Heart left ventricle (tissue), 16 donors: ENCODE measurements at regions not wholly inside any gene's neighbourhood (a gene's known extent, or its start where the extent isn't known, plus 50 kb on each side); places are given as distances from the start of the nearest gene placed in this dataset.

Experiments
- ATAC-seq, 4 donors: fragments of 200-7000 bp; cut with Tn5 transposase; one replicate each; pipeline ENCODE4 v1.9.1; 2020 to 2022; ENCODE audit warnings: moderate library complexity in 4 of 4, mild to moderate bottlenecking in 3 of 4, moderate number of reproducible peaks in 1 of 4
- DNase-seq, 5 donors: peaks; one replicate each; pipeline ENCODE4 v3.0.0-alpha.2; 2020
- H3K27ac ChIP-seq, 12 donors: fragments of 200-600 bp; sonication (generic) in 4 of 12; one replicate each; pipeline versions ENCODE4 v1.5.0 to v1.8.0; 2016 to 2022; ENCODE audit warnings: mild to moderate bottlenecking in 2 of 12
- H3K27me3 ChIP-seq, 9 donors: fragments of 200-600 bp; sonication (generic) in 2 of 9; one replicate each; pipeline versions ENCODE4 v1.5.1 to v1.8.0; 2016 to 2022; ENCODE audit warnings: mild to moderate bottlenecking in 3 of 9
- H3K36me3 ChIP-seq, 9 donors: fragments of 200-600 bp; sonication (generic) in 2 of 9; one replicate each; pipeline versions ENCODE4 v1.5.0 to v1.8.0; 2018 to 2022; ENCODE audit warnings: mild to moderate bottlenecking in 2 of 9
- H3K4me1 ChIP-seq, 12 donors: fragments of 200-600 bp; sonication (generic) in 4 of 12; one replicate each; pipeline versions ENCODE4 v1.5.0 to v1.8.0; 2016 to 2022; ENCODE audit warnings: mild to moderate bottlenecking in 3 of 12
- H3K4me3 ChIP-seq, 12 donors: fragments of 200-600 bp; sonication (generic) in 4 of 12; one replicate each; pipeline versions ENCODE4 v1.5.0 to v1.8.0; 2017 to 2022; ENCODE audit warnings: mild to moderate bottlenecking in 9 of 12, moderate library complexity in 4 of 12
- H3K9me3 ChIP-seq, 12 donors: fragments of 200-600 bp; sonication (generic) in 4 of 12; one replicate each; pipeline versions ENCODE4 v1.5.0 to v1.8.0; 2016 to 2022; ENCODE audit warnings: mild to moderate bottlenecking in 1 of 12
- POLR2A ChIP-seq, 2 donors: fragments of 450-650 bp; IDR thresholded peaks; one replicate each; pipeline ENCODE4 v1.6.1; 2017; ENCODE audit warnings: antibody characterized with exemption in 2 of 2, mild to moderate bottlenecking in 2 of 2, moderate library complexity in 2 of 2
- WGBS, 4 donors: extraction: QIAGEN DNeasy Blood & Tissue Kit in 2 of 4; methylation state at CpG; one replicate each; pipeline versions ENCODE4 v1.1.5 to v1.1.7; 2013 to 2018; 5-methylcytosine and 5-hydroxymethylcytosine counted together
- intact Hi-C, 10 donors: fragments of 100-400 bp; cut with DNase I; formaldehyde crosslinking; loops; one replicate each; pipeline versions ENCODE4 v1.11.1 to v1.14.2; 2022
- TF ChIP-seq, protein P1 (sequence below), 12 donors: fragments of 200-600 bp; sonication (generic) in 4 of 12; IDR thresholded peaks; one replicate each; pipeline versions ENCODE4 v1.5.0 to v1.8.0; 2018 to 2022; ENCODE audit warnings: antibody characterized with exemption in 12 of 12, mild to moderate bottlenecking in 5 of 12
- donor health status: ischemic (EF 13 %, LVEDD 7.1; RV severe dilation, severe dysfunction).
- donor health status: healthy with polysubstance abuse.
- donor health status: DM: no; HTN: yes; CAD: no.
- donor health status: DM: no; HTN: no; CAD: no.
- donor health status: ischemic (EF 25% LVEDD 6.9; RV normal size, moderate dysfunction).
- donor health status: ischemic (EF 25% LVEDD 5.7; RV mildly dilated, moderate dysfunction).
- donor health status: healthy.
- donor health status: DM: yes; HTN: yes; CAD: no.
- donor health status: ischemic (EF 35%, LVEDD 5.7; RV mildly dilated, moderate dysfunction).
- donor health status: nonischemic (EF 11% LVEDD 7.7; RV severe dilation, severe dysfunction).
- donor health status: DM: yes; HTN: yes; CAD: no.
- donor health status: PGD.
- donor health status: ischemic (EF 29% LVEDD 5.4; RV normal size, mild dysfunction).
- donor health status: nonischemic (EF 23%, LVEDD 6.1; RV moderate dilation, normal function).

DNA sequence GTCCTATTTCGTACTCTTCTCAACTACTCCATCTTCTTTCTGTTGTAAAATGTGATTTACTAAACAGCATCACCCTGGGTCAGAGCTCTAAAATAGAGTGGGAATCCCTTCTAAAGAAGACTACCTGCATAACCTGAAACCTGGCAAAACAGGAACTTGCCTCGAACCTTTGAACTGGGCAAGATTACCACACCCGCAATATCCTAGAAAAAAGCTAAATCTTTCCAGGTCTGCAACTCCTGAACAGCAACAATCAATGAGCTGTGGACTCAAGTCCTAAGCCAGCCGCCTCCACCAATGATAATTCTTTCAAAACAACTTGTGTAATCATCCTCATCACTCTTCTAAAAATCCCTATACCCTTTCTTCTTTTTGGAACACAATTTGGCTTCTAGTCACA lies 824.2 kb upstream of the COBL start:
- WGBS, 4 donors, result 81 to 89% (median 87%) methylated on average over 4 of the region's 4 CpGs
- no peaks in the 10 kb centered on the region for H3K27me3 ChIP-seq
- ATAC-seq (no peak), DNase-seq (no peak)
- H3K4me3 ChIP-seq, result no peak overlapping the region
- peaks cover 0 to 6% (median 0%) of the 10 kb centered on the region in 12 donors for H3K9me3 ChIP-seq
- no peak overlapping the region for H3K27ac ChIP-seq
- no peaks in the 10 kb centered on the region for H3K4me1 ChIP-seq
- H3K36me3 ChIP-seq, result no peaks in the 10 kb centered on the region
- intact Hi-C loops, result no loop called here
- TF ChIP-seq POLR2A (IDR thresholded peaks at IDR 0.05), result no peak
- TF ChIP-seq, protein P1, sequence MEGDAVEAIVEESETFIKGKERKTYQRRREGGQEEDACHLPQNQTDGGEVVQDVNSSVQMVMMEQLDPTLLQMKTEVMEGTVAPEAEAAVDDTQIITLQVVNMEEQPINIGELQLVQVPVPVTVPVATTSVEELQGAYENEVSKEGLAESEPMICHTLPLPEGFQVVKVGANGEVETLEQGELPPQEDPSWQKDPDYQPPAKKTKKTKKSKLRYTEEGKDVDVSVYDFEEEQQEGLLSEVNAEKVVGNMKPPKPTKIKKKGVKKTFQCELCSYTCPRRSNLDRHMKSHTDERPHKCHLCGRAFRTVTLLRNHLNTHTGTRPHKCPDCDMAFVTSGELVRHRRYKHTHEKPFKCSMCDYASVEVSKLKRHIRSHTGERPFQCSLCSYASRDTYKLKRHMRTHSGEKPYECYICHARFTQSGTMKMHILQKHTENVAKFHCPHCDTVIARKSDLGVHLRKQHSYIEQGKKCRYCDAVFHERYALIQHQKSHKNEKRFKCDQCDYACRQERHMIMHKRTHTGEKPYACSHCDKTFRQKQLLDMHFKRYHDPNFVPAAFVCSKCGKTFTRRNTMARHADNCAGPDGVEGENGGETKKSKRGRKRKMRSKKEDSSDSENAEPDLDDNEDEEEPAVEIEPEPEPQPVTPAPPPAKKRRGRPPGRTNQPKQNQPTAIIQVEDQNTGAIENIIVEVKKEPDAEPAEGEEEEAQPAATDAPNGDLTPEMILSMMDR (IDR thresholded peaks at IDR 0.05), result no peak

DNA sequence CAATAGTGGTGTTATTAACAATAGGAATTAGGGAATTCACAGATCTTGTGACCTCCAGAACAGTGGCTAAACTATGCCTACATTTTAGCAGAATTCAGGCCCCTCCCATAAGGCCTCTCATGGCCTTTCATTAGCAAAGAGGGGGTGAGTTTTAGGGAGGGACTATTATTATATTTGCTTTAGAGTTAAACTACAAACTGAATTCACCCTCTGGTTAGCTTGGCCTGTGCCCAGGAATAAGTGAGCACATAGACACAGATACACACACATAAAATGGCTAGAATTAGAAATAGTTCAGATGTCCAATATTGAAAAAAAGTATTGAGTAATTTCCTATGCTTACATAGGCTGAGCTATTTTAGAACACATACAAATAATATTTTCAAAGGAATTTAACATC lies 818.8 kb upstream of the COBL start:
- Histone ChIP-seq H3K4me3 (no peak overlapping the region), H3K27ac (no peak overlapping the region), H3K27me3 (no peaks in the 10 kb centered on the region), H3K36me3 (no peaks in the 10 kb centered on the region), H3K9me3 (peaks cover 0 to 10% (median 0%) of the 10 kb centered on the region in 12 donors), H3K4me1 (no peaks in the 10 kb centered on the region)
- intact Hi-C loops, result no loop called here
- no peak for DNase-seq
- no peak for ATAC-seq
- TF ChIP-seq, protein P1 (IDR thresholded peaks at IDR 0.05), result no peak
- TF ChIP-seq POLR2A (IDR thresholded peaks at IDR 0.05), result no peak

DNA sequence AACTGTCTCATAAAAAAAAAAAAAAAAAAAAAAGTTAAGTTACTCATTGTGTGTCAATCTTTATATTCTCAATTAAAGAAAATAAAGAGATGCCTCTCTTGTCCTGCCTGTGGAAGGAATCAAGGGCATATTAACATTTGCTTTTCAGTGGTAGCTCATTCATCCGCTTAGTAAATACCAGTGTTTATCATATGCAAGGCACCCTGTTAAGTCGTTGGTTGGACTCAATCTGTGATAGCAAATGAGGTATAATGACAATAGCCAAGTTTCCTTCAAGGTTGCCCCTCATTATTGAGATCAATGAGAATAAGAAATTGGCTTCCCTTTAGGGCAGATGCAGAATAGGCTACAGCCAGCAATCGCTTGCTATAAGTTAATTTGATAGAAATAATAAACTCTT lies 812.7 kb upstream of the COBL start:
- Histone ChIP-seq H3K9me3 (peaks cover 0 to 7% (median 0%) of the 10 kb centered on the region in 12 donors), H3K27me3 (no peaks in the 10 kb centered on the region), H3K4me3 (no peak overlapping the region), H3K36me3 (no peaks in the 10 kb centered on the region), H3K27ac (no peak overlapping the region), H3K4me1 (no peaks in the 10 kb centered on the region)
- intact Hi-C loops, result no loop called here
- DNase-seq (no peak), ATAC-seq (no peak)
- WGBS, 4 donors, result 64 to 75% (median 70%) methylated on average over 3 of the region's 3 CpGs
- no peak for TF ChIP-seq POLR2A (IDR thresholded peaks at IDR 0.05)
- TF ChIP-seq, protein P1 (IDR thresholded peaks at IDR 0.05), result no peak

DNA sequence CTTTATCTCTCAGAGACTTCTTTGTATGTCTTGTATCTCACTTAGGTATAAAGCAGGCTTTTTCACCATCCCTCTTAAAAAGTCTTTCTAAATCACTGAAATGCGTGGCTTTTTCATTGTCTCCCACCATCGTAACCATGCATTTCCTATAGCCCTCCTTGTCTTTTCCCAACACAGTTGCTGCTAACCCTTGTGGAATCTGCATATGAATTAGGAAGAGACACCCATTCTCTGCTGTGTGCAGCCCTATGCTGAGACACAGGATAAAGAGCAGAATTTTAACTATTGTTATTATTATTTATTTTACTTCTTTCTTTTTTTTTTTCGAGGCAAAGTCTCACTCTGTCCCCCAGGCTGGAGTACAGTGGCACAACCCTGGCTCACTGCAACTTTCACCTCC lies 804.3 kb upstream of the COBL start:
- Histone ChIP-seq H3K4me1 (no peaks in the 10 kb centered on the region), H3K4me3 (no peak overlapping the region), H3K9me3 (no peaks in the 10 kb centered on the region), H3K27me3 (no peaks in the 10 kb centered on the region), H3K27ac (no peak overlapping the region), H3K36me3 (no peaks in the 10 kb centered on the region)
- WGBS, 4 donors, result 40 to 50% (median 44%) methylated on average over 3 of the region's 3 CpGs
- TF ChIP-seq, protein P1 (IDR thresholded peaks at IDR 0.05), result no peak
- TF ChIP-seq POLR2A (IDR thresholded peaks at IDR 0.05), result no peak
- DNase-seq (no peak), ATAC-seq (no peak)
- intact Hi-C loops, result no loop called here
